DND-41 (cell line): ENCODE measurements at regions not wholly inside any gene's neighbourhood (a gene's known extent, or its start where the extent isn't known, plus 50 kb on each side); places are given as distances from the start of the nearest gene placed in this dataset.

Experiments
- CTCF ChIP-seq: IDR thresholded peaks from 2 replicates; pipeline ENCODE4 v1.5.1; 2012; ENCODE audit warnings: borderline replicate concordance, low read length, moderate library complexity, mild to moderate bottlenecking; ENCODE audit not compliant: poor library complexity, severe bottlenecking; ENCODE audit errors: extremely low read depth
- EZH2 ChIP-seq: IDR thresholded peaks from 3 replicates; pipeline ENCODE4 v1.6.1; 2012; ENCODE audit warnings: borderline replicate concordance, low read depth, mild to moderate bottlenecking, moderate library complexity, low read length, inconsistent platforms; ENCODE audit not compliant: severe bottlenecking

DNA sequence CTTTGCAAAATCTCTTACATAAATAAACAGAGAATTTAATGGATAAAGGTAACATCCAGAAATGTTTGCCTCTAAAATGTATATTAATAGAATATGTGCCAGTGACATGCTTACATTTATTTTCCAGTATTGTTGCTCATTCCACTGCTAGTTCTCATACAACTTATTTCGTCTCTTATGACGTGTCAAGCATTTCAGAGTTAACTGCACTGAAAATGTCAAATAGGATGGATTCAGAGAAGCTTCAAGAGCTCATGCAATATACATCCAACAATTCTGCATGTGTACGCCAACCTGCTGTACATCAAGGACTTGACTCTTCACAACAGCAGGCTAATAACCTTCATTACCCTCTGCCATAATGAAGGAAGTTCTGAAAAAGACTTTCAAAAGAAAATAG is 386.2 kb upstream of the IZUMO3 start:
- TF ChIP-seq CTCF = no peak
- TF ChIP-seq EZH2 = no peak
